Islet of Langerhans (tissue), 1 donor: ENCODE measurements at regions not wholly inside any gene's neighbourhood (a gene's known extent, or its start where the extent isn't known, plus 50 kb on each side); places are given as distances from the start of the nearest gene placed in this dataset.

Source experiments
- FAIRE-seq: peaks from one replicate; lab custom pipeline; 2011; peaks lifted over from hg19 to GRCh38; lab: Jason Lieb, UNC

DNA sequence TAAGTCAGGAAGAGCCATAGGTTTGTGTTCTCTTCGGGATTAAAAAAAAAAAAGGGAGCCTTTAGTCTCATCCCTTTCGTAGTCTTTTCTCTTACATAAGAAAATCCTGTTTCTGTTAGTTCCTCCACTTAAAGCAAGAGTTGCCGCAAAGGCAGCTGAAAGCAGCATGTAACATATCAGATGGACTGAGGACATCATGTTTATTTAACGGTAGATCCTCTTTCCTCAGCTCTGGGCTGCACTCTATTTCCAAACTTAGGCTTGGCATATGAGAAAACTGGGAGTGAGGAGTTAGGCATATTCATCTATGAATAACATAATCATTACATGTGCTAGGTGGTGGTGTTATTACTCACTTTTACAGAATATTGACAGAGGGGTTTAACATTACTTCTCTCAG is 391.2 kb downstream of the KLF12 start:
- FAIRE-seq: no peak

GRCh38 chr13:73741742-73742141 is 392.5 kb downstream of the KLF12 start:
- FAIRE-seq: no peak

GRCh38 chr13:73741111-73741510 is 393.1 kb downstream of the KLF12 start:
- FAIRE-seq: no peak

DNA sequence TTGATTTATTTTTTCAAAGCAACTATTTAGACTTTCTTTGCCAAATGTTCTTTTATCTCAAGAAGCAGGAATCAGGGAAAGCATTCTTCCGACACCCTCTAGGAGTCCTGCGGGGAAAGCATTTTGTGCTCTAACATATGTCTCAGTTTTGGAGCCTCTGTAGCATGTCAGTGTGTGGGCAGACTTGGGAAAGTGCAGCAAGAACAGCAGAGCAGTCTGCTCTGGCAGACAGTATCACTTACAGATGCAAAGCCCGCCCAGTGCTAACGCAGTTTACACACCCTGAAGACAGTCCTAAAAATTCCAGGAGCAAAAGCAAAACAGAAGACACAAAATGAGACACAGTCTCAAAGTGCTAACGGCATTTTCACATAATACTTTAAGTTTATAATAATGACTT is 393.5 kb downstream of the KLF12 start:
- no peak for FAIRE-seq

DNA sequence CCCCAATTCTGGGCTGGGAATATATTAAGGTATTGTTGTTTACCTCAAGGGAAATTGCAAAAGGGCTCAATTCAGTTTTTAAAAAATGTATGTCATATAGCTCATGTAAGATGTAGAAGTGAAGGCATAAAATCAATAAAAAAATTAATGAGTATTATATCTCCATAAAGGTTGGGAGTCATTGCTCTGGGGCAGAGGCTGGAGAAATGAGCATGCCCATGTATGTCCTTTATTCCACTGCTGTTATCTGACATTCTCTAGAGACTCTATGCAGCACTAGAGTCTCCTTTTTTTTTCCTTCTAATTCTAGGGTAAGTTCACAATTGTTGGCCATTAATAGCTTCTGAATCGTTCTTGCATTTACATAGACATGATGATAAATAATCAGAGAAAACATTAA is 394.8 kb downstream of the KLF12 start:
- no peak for FAIRE-seq

- no peak for FAIRE-seq
Observed at GRCh38 chr13:73738626-73739025, 395.6 kb downstream of the KLF12 start.

GRCh38 chr13:73737214-73737613 is 397.0 kb downstream of the KLF12 start:
- FAIRE-seq: no peak

- no peak for FAIRE-seq
Observed at GRCh38 chr13:73733706-73734105, 400.5 kb downstream of the KLF12 start.

- no peak for FAIRE-seq
Observed at GRCh38 chr13:73732350-73732749, 401.9 kb downstream of the KLF12 start.

DNA sequence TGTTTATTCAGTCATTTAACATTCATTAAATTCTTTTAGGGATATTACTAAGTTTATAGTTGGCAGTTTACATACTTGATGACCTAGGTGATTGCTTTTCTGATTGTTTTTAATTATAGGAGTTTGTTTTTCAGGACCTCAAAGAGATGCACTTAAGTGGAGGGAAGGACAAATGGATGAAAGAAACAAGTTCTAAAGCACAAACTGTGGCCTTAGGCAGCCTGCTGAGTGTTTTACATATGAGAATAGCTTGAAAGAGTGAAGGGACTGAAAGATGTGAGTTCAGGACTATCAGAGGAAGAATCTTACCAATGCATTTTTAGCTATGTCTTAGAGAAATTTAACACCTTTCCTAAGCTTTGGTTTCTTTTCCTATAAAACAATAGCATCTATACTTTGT is 402.6 kb downstream of the KLF12 start:
- no peak for FAIRE-seq

GRCh38 chr13:73730014-73730413 is 404.2 kb downstream of the KLF12 start:
- FAIRE-seq: no peak

- no peak for FAIRE-seq
Observed at GRCh38 chr13:73729046-73729445, 405.2 kb downstream of the KLF12 start.

DNA sequence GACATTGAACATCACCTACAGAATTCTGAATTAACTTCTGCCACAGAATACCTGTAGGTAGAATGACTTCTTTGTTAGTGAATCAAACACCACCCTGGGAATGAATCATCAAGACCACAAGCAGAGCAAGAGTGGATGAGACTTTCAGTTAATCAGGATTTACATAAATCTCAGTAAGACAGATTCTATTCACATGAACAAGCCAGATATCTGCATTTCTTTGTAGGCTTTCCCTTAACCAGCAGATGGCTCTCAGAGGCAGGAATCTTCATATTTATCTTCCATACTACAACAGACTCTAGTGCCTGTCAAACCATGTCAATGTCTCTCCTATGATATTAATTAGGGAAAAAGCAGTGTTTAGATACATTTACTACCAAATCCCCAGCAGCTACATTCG is 412.1 kb downstream of the KLF12 start:
- FAIRE-seq: no peak

DNA sequence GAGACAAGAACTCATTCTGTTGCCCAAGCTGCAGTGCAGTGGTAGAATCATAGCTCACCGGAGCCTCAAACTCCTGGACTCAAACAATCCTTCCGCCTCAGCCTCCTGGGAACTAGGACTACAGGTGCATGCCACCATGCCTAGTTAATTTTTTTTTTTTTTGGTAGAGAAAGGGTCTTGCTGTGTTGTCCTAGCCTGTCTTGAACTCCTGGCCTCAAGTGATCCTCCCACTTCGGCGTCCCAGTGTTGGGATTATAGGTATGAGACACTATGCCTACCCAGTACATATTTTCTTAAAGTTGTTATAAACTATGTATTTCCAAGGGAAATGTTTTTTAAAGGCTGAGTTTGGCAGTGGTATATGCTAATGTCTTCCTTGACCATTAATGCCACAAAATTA is 412.6 kb downstream of the KLF12 start:
- no peak for FAIRE-seq

DNA sequence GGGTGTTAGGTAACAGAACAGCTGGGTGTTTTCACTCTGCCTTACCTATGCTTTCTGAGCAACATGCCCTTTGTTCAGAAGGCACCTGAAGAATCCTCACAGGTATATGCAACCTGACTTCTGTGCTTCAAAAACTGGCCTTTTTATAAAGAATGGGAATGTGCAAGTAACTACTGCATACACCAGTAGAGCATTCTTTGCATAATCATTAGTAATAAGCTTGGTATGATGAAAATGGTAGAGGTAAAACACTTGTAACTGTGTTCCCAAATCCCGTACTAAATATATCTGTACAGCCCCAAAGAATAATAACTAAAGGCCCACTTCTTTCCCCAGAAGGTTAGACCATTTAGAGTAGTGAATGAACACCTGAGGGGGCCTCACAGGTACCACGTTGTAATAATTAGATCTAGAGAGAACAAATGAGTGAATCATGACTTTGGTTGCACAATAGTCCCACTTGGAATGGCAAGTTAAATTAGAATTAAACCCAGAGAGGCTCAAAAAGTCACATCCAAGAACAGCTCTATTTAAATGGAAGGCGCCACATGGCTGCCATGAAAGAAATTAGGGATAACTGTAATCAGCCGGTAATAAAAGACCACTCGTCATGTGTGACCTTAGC is 413.9 kb downstream of the KLF12 start:
- FAIRE-seq: no peak

- no peak for FAIRE-seq
Observed at GRCh38 chr13:73718246-73718645, 416.0 kb downstream of the KLF12 start.

- peak; percentile 86 for FAIRE-seq
Observed at GRCh38 chr13:73717632-73718031, 416.6 kb downstream of the KLF12 start.

DNA sequence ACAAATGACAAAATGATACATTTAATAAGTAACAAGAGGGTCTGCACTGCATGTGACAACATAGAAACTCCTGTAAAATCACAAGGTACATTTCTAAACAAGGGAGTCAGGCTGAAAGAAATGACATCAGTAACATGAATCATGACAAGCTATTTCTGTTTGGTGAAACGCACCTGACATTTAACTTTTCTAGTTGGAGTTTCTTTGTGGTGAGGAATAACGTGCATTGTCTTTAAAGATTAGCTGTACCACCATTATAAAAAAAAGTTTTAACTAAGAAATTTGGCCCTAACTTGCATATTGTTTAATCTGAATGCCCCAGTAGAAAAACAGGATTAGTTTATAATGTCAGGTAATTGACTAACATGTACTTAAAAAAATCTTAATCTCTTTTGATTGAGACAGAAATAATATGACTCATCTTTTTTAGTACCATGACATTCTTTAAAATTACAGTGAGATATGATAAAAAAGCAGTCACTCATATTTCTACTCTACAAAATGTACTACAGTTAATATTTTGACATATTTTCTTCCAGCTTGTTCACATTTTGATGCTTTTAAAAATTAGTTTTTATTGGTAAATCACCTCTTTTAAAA is 418.2 kb downstream of the KLF12 start:
- FAIRE-seq: no peak

DNA sequence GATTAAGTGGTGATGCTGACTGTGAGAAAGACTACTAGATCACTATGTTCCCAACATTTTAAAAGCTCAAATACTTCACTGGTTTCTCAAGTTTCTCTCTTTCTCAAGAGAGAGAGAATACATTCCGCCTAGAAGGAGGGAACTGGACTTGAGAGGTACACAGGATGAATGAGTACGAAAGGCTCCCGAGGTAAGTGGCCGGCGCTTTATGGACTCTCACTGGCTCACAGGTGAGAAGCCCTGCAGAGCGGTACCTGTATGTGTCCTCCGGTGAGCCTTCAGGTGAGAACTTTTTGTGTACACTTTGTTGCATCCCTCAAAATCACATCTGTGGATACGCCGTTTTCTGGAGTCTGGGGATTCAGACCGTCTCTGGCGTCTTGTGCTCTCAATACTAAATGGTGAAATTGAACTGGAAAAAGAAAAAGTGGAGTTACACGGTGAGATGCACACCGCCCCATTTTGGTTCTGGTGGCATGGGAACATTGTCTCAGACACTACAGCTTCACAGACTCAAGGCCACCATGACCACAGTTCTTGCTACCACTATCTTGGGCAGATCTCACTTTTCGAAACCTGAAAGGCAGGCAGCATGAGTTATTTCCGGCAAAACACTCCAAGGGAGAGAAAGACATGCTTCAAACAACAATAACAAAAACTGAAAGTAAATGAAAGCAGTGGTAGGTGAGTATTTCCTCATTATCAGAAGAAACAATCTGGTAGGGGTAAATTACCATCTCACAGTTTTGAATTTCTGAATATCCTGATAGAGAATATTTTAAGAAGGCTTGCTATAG is 418.9 kb downstream of the KLF12 start:
- FAIRE-seq: no peak

GRCh38 chr13:73714522-73714921 is 419.7 kb downstream of the KLF12 start:
- no peak for FAIRE-seq

GRCh38 chr13:73708393-73708985 is 425.7 kb downstream of the KLF12 start:
- peak; percentile 82 for FAIRE-seq

DNA sequence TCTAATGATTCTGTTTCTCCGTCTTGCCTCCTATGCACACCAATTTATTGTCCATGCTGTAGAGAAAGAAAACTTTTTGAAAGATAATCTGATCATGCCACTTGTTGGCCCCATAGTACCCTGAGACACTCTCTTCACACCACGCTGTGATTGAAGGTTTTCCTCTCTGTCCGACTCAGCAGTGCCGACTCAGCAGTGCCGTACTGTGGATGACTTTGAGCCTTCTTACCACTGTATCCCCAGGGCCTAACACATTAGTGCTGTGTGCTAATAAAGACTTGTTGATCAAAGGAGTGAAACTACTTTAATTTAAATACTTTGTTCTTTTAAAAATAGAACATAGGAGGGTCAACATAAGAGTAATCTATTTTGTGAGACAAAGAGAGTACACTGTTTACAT is 429.6 kb downstream of the KLF12 start:
- FAIRE-seq: no peak

- FAIRE-seq: no peak
Observed at GRCh38 chr13:73703606-73704005, 430.6 kb downstream of the KLF12 start.
